GM23248 (cell line): ENCODE measurements at regions not wholly inside any gene's neighbourhood (a gene's known extent, or its start where the extent isn't known, plus 50 kb on each side); places are given as distances from the start of the nearest gene placed in this dataset.

Experiments
- EZH2 ChIP-seq: fragments of 200-600 bp; sonication (generic); IDR thresholded peaks from 2 replicates; pipeline ENCODE4 v1.6.1; 2018; ENCODE audit warnings: antibody characterized with exemption, mild to moderate bottlenecking; ENCODE audit not compliant: insufficient read depth, poor library complexity, severe bottlenecking
- EZH2phosphoT487 ChIP-seq: fragments of 200-600 bp; sonication (generic); IDR thresholded peaks from 2 replicates; pipeline ENCODE4 v1.6.1; 2018; ENCODE audit warnings: antibody characterized with exemption, moderate library complexity, mild to moderate bottlenecking, low read depth; ENCODE audit not compliant: insufficient read depth

GRCh38 chr10:118840071-118840775, 85.5 kb upstream of the CACUL1 start:
- TF ChIP-seq EZH2phosphoT487 (no peak), EZH2 (no peak)
